Muscle layer of colon (tissue), 2 donors: ENCODE measurements at regions not wholly inside any gene's neighbourhood (a gene's known extent, or its start where the extent isn't known, plus 50 kb on each side); places are given as distances from the start of the nearest gene placed in this dataset.

Experiments
- H3K27ac ChIP-seq: one replicate; pipeline ENCODE4 v1.7.0; 2013; ENCODE audit warnings: low read depth, mild to moderate bottlenecking, low read length, moderate library complexity
- H3K27me3 ChIP-seq, 2 donors: one replicate each; pipeline ENCODE4 v1.7.0; 2013; ENCODE audit warnings: low read length in 2 of 2, mild to moderate bottlenecking in 2 of 2; ENCODE audit not compliant: insufficient read depth in 2 of 2, control insufficient read depth in 1 of 2
- H3K36me3 ChIP-seq: one replicate; pipeline ENCODE4 v1.7.0; 2013; ENCODE audit warnings: mild to moderate bottlenecking, low read length; ENCODE audit not compliant: insufficient read depth
- H3K4me1 ChIP-seq: one replicate; pipeline ENCODE4 v1.7.0; 2013; ENCODE audit warnings: mild to moderate bottlenecking, low read length; ENCODE audit not compliant: insufficient read depth
- H3K4me3 ChIP-seq, 2 donors: one replicate each; pipeline ENCODE4 v1.7.0; 2013; ENCODE audit warnings: low read length in 2 of 2, low read depth in 1 of 2, mild to moderate bottlenecking in 1 of 2, moderate library complexity in 1 of 2
- H3K9ac ChIP-seq: one replicate; pipeline ENCODE4 v1.7.0; 2013; ENCODE audit warnings: low read length
- H3K9me3 ChIP-seq: one replicate; pipeline ENCODE4 v1.7.0; 2013; ENCODE audit warnings: mild to moderate bottlenecking, low read length
- donor health status: abdominal sarcoma.
- donor health status: Adenocarcinoma of cecum.

- no peak overlapping the region for H3K9ac ChIP-seq
- H3K4me3 ChIP-seq = no peak overlapping the region
- H3K27me3 ChIP-seq = no peaks in the 10 kb centered on the region
- no peaks in the 10 kb centered on the region for H3K4me1 ChIP-seq
- no peak overlapping the region for H3K27ac ChIP-seq
- H3K9me3 ChIP-seq = no peaks in the 10 kb centered on the region
- H3K36me3 ChIP-seq = no peaks in the 10 kb centered on the region
Observed at GRCh38 chr18:28523758-28524475, 347.0 kb upstream of the CDH2 start.

- Histone ChIP-seq H3K27me3 (no peaks in the 10 kb centered on the region), H3K9ac (no peak overlapping the region), H3K27ac (no peak overlapping the region), H3K4me1 (no peaks in the 10 kb centered on the region), H3K4me3 (no peak overlapping the region), H3K36me3 (no peaks in the 10 kb centered on the region), H3K9me3 (no peaks in the 10 kb centered on the region)
Observed at GRCh38 chr18:28522236-28522635, 345.3 kb upstream of the CDH2 start.

- H3K27me3 ChIP-seq = no peaks in the 10 kb centered on the region
- no peaks in the 10 kb centered on the region for H3K4me1 ChIP-seq
- no peak overlapping the region for H3K9ac ChIP-seq
- H3K4me3 ChIP-seq = no peak overlapping the region
- H3K36me3 ChIP-seq = no peaks in the 10 kb centered on the region
- no peak overlapping the region for H3K27ac ChIP-seq
- no peaks in the 10 kb centered on the region for H3K9me3 ChIP-seq
Observed at GRCh38 chr18:28519997-28520396, 343.1 kb upstream of the CDH2 start.

- H3K4me1 ChIP-seq = no peaks in the 10 kb centered on the region
- no peak overlapping the region for H3K9ac ChIP-seq
- no peaks in the 10 kb centered on the region for H3K36me3 ChIP-seq
- H3K9me3 ChIP-seq = no peaks in the 10 kb centered on the region
- no peaks in the 10 kb centered on the region for H3K27me3 ChIP-seq
- H3K27ac ChIP-seq = no peak overlapping the region
- no peak overlapping the region for H3K4me3 ChIP-seq
Observed at GRCh38 chr18:28514699-28515098, 337.8 kb upstream of the CDH2 start.

GRCh38 chr18:28512357-28512756 lies 335.4 kb upstream of the CDH2 start:
- H3K9me3 ChIP-seq = no peaks in the 10 kb centered on the region
- no peak overlapping the region for H3K27ac ChIP-seq
- no peak overlapping the region for H3K9ac ChIP-seq
- H3K4me3 ChIP-seq = no peak overlapping the region
- H3K36me3 ChIP-seq = no peaks in the 10 kb centered on the region
- no peaks in the 10 kb centered on the region for H3K4me1 ChIP-seq
- H3K27me3 ChIP-seq = no peaks in the 10 kb centered on the region

- no peaks in the 10 kb centered on the region for H3K27me3 ChIP-seq
Observed at GRCh38 chr18:28511413-28511821, 334.5 kb upstream of the CDH2 start.

GRCh38 chr18:28510210-28510609 lies 333.3 kb upstream of the CDH2 start:
- no peaks in the 10 kb centered on the region for H3K36me3 ChIP-seq
- H3K4me1 ChIP-seq = no peaks in the 10 kb centered on the region
- no peaks in the 10 kb centered on the region for H3K9me3 ChIP-seq
- H3K27me3 ChIP-seq = no peaks in the 10 kb centered on the region
- no peak overlapping the region for H3K9ac ChIP-seq
- no peak overlapping the region for H3K27ac ChIP-seq
- H3K4me3 ChIP-seq = no peak overlapping the region

More at GRCh38 chr18:28511413-28511821, 334.5 kb upstream of the CDH2 start:
- H3K9ac ChIP-seq = no peak overlapping the region
- H3K27ac ChIP-seq = no peak overlapping the region
- no peaks in the 10 kb centered on the region for H3K9me3 ChIP-seq
- H3K4me1 ChIP-seq = no peaks in the 10 kb centered on the region
- no peak overlapping the region for H3K4me3 ChIP-seq
- no peaks in the 10 kb centered on the region for H3K36me3 ChIP-seq

- no peaks in the 10 kb centered on the region for H3K4me1 ChIP-seq
- H3K4me3 ChIP-seq = no peak overlapping the region
- no peaks in the 10 kb centered on the region for H3K36me3 ChIP-seq
- H3K9me3 ChIP-seq = no peaks in the 10 kb centered on the region
- H3K27ac ChIP-seq = no peak overlapping the region
- H3K27me3 ChIP-seq = no peaks in the 10 kb centered on the region
- no peak overlapping the region for H3K9ac ChIP-seq
Observed at GRCh38 chr18:28504066-28504465, 327.1 kb upstream of the CDH2 start.

- Histone ChIP-seq H3K9ac (no peak overlapping the region), H3K4me1 (no peaks in the 10 kb centered on the region), H3K9me3 (no peaks in the 10 kb centered on the region), H3K27me3 (no peaks in the 10 kb centered on the region), H3K27ac (no peak overlapping the region), H3K36me3 (no peaks in the 10 kb centered on the region), H3K4me3 (no peak overlapping the region)
Observed at GRCh38 chr18:28494151-28494550, 317.2 kb upstream of the CDH2 start.

- H3K27me3 ChIP-seq = no peaks in the 10 kb centered on the region
- H3K27ac ChIP-seq = no peak overlapping the region
- H3K9ac ChIP-seq = no peak overlapping the region
- no peaks in the 10 kb centered on the region for H3K36me3 ChIP-seq
- no peaks in the 10 kb centered on the region for H3K9me3 ChIP-seq
- H3K4me1 ChIP-seq = no peaks in the 10 kb centered on the region
- H3K4me3 ChIP-seq = no peak overlapping the region
Observed at GRCh38 chr18:28485918-28486317, 309.0 kb upstream of the CDH2 start.

- Histone ChIP-seq H3K27me3 (no peaks in the 10 kb centered on the region), H3K4me3 (no peak overlapping the region), H3K36me3 (no peaks in the 10 kb centered on the region), H3K4me1 (no peaks in the 10 kb centered on the region), H3K9ac (no peak overlapping the region), H3K27ac (no peak overlapping the region), H3K9me3 (no peaks in the 10 kb centered on the region)
Observed at GRCh38 chr18:28485210-28485801, 308.4 kb upstream of the CDH2 start.

GRCh38 chr18:28478531-28478930 lies 301.6 kb upstream of the CDH2 start:
- no peaks in the 10 kb centered on the region for H3K4me1 ChIP-seq
- H3K9me3 ChIP-seq = no peaks in the 10 kb centered on the region
- H3K27ac ChIP-seq = no peak overlapping the region
- H3K4me3 ChIP-seq = no peak overlapping the region
- H3K36me3 ChIP-seq = no peaks in the 10 kb centered on the region
- no peak overlapping the region for H3K9ac ChIP-seq
- H3K27me3 ChIP-seq = no peaks in the 10 kb centered on the region
